ENCODE measurements at regions not wholly inside any gene's neighbourhood (a gene's known extent, or its start where the extent isn't known, plus 50 kb on each side); places are given as distances from the start of the nearest gene placed in this dataset.
"Not testable (repeated sequence)": the region's sequence is repeated elsewhere in the genome, so short reads cannot be mapped to it uniquely, and the experiment has no call there.

GRCh38 chr10:20658158-20658557, 239.0 kb downstream of the NEBL start:
- no peak for DNase-seq
- TF ChIP-seq CTCF (IDR thresholded peaks at IDR 0.05; ENCODE audit: low read depth, low read length, missing control alignments), result no peak
- no peaks in the 10 kb centered on the region for H3K36me3 ChIP-seq (replicated peaks)
- H3K27ac ChIP-seq, result no peak overlapping the region
- in situ Hi-C loops (cut with HindIII; ENCODE audit: low pct_ligation_motif_present, low sequenced_read_pairs), result no loop called here
- no peaks in the 10 kb centered on the region for H3K27me3 ChIP-seq (replicated peaks)
- H3K4me3 ChIP-seq (ENCODE audit: low read depth, low read length), result no peak overlapping the region

GRCh38 chr10:20656886-20657285, 240.2 kb downstream of the NEBL start:
- no peaks in the 10 kb centered on the region for H3K27me3 ChIP-seq (replicated peaks)
- H3K27ac ChIP-seq, result no peak overlapping the region
- no peak overlapping the region for H3K4me3 ChIP-seq (ENCODE audit: low read depth, low read length)
- no peak for TF ChIP-seq CTCF (IDR thresholded peaks at IDR 0.05; ENCODE audit: low read depth, low read length, missing control alignments)
- in situ Hi-C loops (cut with HindIII; ENCODE audit: low pct_ligation_motif_present, low sequenced_read_pairs), result no loop called here
- no peak for DNase-seq
- H3K36me3 ChIP-seq (replicated peaks), result no peaks in the 10 kb centered on the region

- in situ Hi-C loops (cut with HindIII; ENCODE audit: low pct_ligation_motif_present, low sequenced_read_pairs); DNase-seq; H3K27me3 ChIP-seq (replicated peaks); H3K36me3 ChIP-seq (replicated peaks); H3K27ac ChIP-seq; H3K4me3 ChIP-seq (ENCODE audit: low read depth, low read length): not testable (repeated sequence)
Observed at GRCh38 chr10:20652424-20652823, 244.7 kb downstream of the NEBL start.

DNA sequence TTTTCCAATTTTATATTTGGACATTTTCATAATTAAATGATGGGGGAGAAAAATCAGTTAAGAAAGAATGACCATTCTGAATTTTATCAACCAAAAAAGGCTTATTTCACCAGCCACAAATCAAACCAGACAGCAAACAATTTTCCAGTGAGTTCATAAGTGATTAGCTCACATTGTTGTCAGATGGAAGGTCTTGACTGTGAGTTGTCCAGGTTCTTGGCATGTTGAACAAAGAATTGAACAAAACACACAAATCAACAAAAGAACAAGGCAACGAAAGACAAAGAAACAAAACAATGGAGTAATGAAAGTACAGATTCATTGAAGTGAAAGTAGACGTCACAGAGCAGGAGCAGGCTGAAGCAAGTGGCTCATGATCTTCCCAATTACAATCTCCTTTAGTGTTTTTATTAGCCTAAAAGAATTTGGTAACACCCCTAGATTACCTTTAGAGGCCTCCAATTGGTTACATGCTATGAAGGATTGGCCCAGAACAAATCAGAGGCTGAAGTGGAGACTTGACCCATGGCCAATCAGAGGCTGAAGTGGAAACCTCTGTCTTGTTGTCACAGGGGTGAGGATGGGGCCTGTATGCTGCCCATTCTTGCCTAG, 248.7 kb downstream of the NEBL start:
- TF ChIP-seq CTCF (IDR thresholded peaks at IDR 0.05; ENCODE audit: low read depth, low read length, missing control alignments), result no peak
- in situ Hi-C loops (cut with HindIII; ENCODE audit: low pct_ligation_motif_present, low sequenced_read_pairs), result no loop called here
- H3K4me3 ChIP-seq (ENCODE audit: low read depth, low read length), result no peak overlapping the region
- H3K36me3 ChIP-seq (replicated peaks), result no peaks in the 10 kb centered on the region
- no peak for DNase-seq
- H3K27ac ChIP-seq, result no peak overlapping the region
- no peaks in the 10 kb centered on the region for H3K27me3 ChIP-seq (replicated peaks)

DNA sequence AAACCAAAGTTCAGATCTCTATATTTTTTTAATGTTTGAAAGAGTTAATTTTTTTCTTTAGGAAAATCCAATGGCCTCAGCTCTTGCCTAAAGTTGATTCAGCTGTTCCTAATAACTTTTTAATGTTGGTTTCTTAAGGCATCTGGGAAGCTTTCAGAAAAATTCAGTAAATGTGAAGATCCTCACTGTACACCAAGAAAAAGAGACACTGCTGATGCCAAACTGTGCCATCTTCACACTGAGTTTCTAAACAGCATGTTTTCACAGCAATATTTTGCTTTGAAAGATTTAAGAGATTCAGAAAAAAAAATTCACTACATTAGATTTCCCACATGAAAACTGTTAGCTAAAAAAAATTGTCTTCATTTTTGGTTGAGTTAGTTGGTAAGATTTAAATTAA, 249.4 kb downstream of the NEBL start:
- H3K4me3 ChIP-seq (ENCODE audit: low read depth, low read length), result no peak overlapping the region
- no peak for TF ChIP-seq CTCF (IDR thresholded peaks at IDR 0.05; ENCODE audit: low read depth, low read length, missing control alignments)
- H3K27ac ChIP-seq, result no peak overlapping the region
- no peaks in the 10 kb centered on the region for H3K36me3 ChIP-seq (replicated peaks)
- in situ Hi-C loops (cut with HindIII; ENCODE audit: low pct_ligation_motif_present, low sequenced_read_pairs), result no loop called here
- no peaks in the 10 kb centered on the region for H3K27me3 ChIP-seq (replicated peaks)
- no peak for DNase-seq

DNA sequence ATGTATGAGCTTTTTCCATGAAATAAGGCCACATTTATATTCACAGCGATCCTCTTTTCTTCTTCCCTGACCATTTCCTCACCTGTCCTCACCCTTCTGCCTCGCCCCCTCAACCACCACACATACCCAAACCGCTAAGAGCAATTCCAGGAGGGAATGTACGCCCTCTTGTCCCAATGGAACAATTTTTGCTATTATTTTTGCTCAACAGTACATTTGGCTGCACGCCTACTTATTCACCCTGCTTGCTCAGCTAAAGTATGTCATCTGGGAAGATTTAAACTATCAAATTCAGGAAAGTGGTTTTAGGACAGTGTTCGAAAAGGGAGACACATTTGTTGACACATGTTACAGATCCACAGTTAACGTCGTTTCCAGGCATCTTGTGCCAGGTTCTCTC, 252.7 kb downstream of the NEBL start:
- TF ChIP-seq CTCF (IDR thresholded peaks at IDR 0.05; ENCODE audit: low read depth, low read length, missing control alignments), result no peak
- H3K4me3 ChIP-seq (ENCODE audit: low read depth, low read length), result no peak overlapping the region
- DNase-seq, result no peak
- no peak overlapping the region for H3K27ac ChIP-seq
- in situ Hi-C loops (cut with HindIII; ENCODE audit: low pct_ligation_motif_present, low sequenced_read_pairs), result no loop called here
- H3K36me3 ChIP-seq (replicated peaks), result no peaks in the 10 kb centered on the region
- H3K27me3 ChIP-seq (replicated peaks), result no peaks in the 10 kb centered on the region

All from brain microvascular endothelial cell (primary cell).